IPS-15b (cell line): ENCODE measurements at regions not wholly inside any gene's neighbourhood (a gene's known extent, or its start where the extent isn't known, plus 50 kb on each side); places are given as distances from the start of the nearest gene placed in this dataset.

Experiments
- H3K27me3 ChIP-seq: one replicate; pipeline ENCODE4 v1.6.1; 2013; ENCODE audit warnings: low read length; ENCODE audit not compliant: control insufficient read depth, insufficient read depth
- H3K36me3 ChIP-seq: one replicate; pipeline ENCODE4 v1.6.1; 2013; ENCODE audit warnings: low read length; ENCODE audit not compliant: control insufficient read depth, insufficient read depth
- H3K4me1 ChIP-seq: one replicate; pipeline ENCODE4 v1.6.1; 2013; ENCODE audit warnings: mild to moderate bottlenecking, low read length; ENCODE audit not compliant: control insufficient read depth, insufficient read depth
- H3K4me3 ChIP-seq: one replicate; pipeline ENCODE4 v1.5.1; 2013; ENCODE audit warnings: low read depth, low read length
- H3K9ac ChIP-seq: one replicate; pipeline ENCODE4 v1.6.1; 2013; ENCODE audit warnings: low read depth, mild to moderate bottlenecking, low read length
- H3K9me3 ChIP-seq: one replicate; pipeline ENCODE4 v1.6.1; 2013; ENCODE audit warnings: mild to moderate bottlenecking, low read length; ENCODE audit not compliant: control insufficient read depth, insufficient read depth

GRCh38 chr3:152516216-152516615, 247.5 kb downstream of the MBNL1 start:
- peaks cover 10% of the 10 kb centered on the region for H3K4me1 ChIP-seq

GRCh38 chr3:152517502-152517901, 248.8 kb downstream of the MBNL1 start:
- H3K9ac ChIP-seq, result no peak overlapping the region
- no peaks in the 10 kb centered on the region for H3K9me3 ChIP-seq
- H3K4me3 ChIP-seq, result no peak overlapping the region
- no peaks in the 10 kb centered on the region for H3K36me3 ChIP-seq
- H3K4me1 ChIP-seq, result peaks cover 10% of the 10 kb centered on the region
- no peaks in the 10 kb centered on the region for H3K27me3 ChIP-seq

More at GRCh38 chr3:152516216-152516615, 247.5 kb downstream of the MBNL1 start:
- Histone ChIP-seq H3K4me3 (no peak overlapping the region), H3K9ac (no peak overlapping the region), H3K9me3 (no peaks in the 10 kb centered on the region), H3K36me3 (no peaks in the 10 kb centered on the region), H3K27me3 (no peaks in the 10 kb centered on the region)

- Histone ChIP-seq H3K36me3 (no peaks in the 10 kb centered on the region), H3K9me3 (no peaks in the 10 kb centered on the region), H3K27me3 (no peaks in the 10 kb centered on the region), H3K9ac (no peak overlapping the region), H3K4me1 (peaks cover 10% of the 10 kb centered on the region), H3K4me3 (no peak overlapping the region)
These were observed 249.6 kb downstream of the MBNL1 start for GRCh38 chr3:152518346-152518745.

GRCh38 chr3:152519376-152519775, 250.6 kb downstream of the MBNL1 start:
- peaks cover 10% of the 10 kb centered on the region for H3K4me1 ChIP-seq
- no peak overlapping the region for H3K9ac ChIP-seq
- no peak overlapping the region for H3K4me3 ChIP-seq
- H3K9me3 ChIP-seq, result no peaks in the 10 kb centered on the region
- no peaks in the 10 kb centered on the region for H3K27me3 ChIP-seq
- H3K36me3 ChIP-seq, result no peaks in the 10 kb centered on the region

GRCh38 chr3:152522036-152522435, 253.3 kb downstream of the MBNL1 start:
- Histone ChIP-seq H3K4me1 (peaks cover 9% of the 10 kb centered on the region), H3K36me3 (no peaks in the 10 kb centered on the region), H3K27me3 (no peaks in the 10 kb centered on the region), H3K9ac (no peak overlapping the region), H3K4me3 (no peak overlapping the region), H3K9me3 (no peaks in the 10 kb centered on the region)

- no peak overlapping the region for H3K9ac ChIP-seq
- H3K36me3 ChIP-seq, result no peaks in the 10 kb centered on the region
- no peak overlapping the region for H3K4me3 ChIP-seq
- no peaks in the 10 kb centered on the region for H3K27me3 ChIP-seq
- H3K4me1 ChIP-seq, result no peaks in the 10 kb centered on the region
- no peaks in the 10 kb centered on the region for H3K9me3 ChIP-seq
These were observed 255.7 kb downstream of the MBNL1 start for GRCh38 chr3:152524198-152525140.

GRCh38 chr3:152531717-152532116, 263.0 kb downstream of the MBNL1 start:
- H3K9me3 ChIP-seq, result no peaks in the 10 kb centered on the region
- H3K9ac ChIP-seq, result no peak overlapping the region
- H3K4me3 ChIP-seq, result no peak overlapping the region
- H3K36me3 ChIP-seq, result no peaks in the 10 kb centered on the region
- no peaks in the 10 kb centered on the region for H3K27me3 ChIP-seq
- H3K4me1 ChIP-seq, result no peaks in the 10 kb centered on the region

- Histone ChIP-seq H3K9ac (no peak overlapping the region), H3K36me3 (no peaks in the 10 kb centered on the region), H3K9me3 (no peaks in the 10 kb centered on the region), H3K4me1 (no peaks in the 10 kb centered on the region), H3K27me3 (no peaks in the 10 kb centered on the region), H3K4me3 (no peak overlapping the region)
These were observed 269.8 kb downstream of the MBNL1 start for GRCh38 chr3:152538518-152538917.

GRCh38 chr3:152539191-152539764, 270.5 kb downstream of the MBNL1 start:
- Histone ChIP-seq H3K27me3 (no peaks in the 10 kb centered on the region), H3K4me1 (no peaks in the 10 kb centered on the region), H3K9ac (no peak overlapping the region), H3K9me3 (no peaks in the 10 kb centered on the region), H3K4me3 (no peak overlapping the region), H3K36me3 (no peaks in the 10 kb centered on the region)

GRCh38 chr3:152540120-152540519, 271.4 kb downstream of the MBNL1 start:
- Histone ChIP-seq H3K36me3 (no peaks in the 10 kb centered on the region), H3K4me1 (no peaks in the 10 kb centered on the region), H3K9me3 (no peaks in the 10 kb centered on the region), H3K4me3 (no peak overlapping the region), H3K9ac (no peak overlapping the region), H3K27me3 (no peaks in the 10 kb centered on the region)

- H3K4me3 ChIP-seq, result no peak overlapping the region
- H3K9me3 ChIP-seq, result no peaks in the 10 kb centered on the region
- H3K9ac ChIP-seq, result no peak overlapping the region
- H3K4me1 ChIP-seq, result no peaks in the 10 kb centered on the region
- H3K27me3 ChIP-seq, result no peaks in the 10 kb centered on the region
- no peaks in the 10 kb centered on the region for H3K36me3 ChIP-seq
These were observed 278.4 kb downstream of the MBNL1 start for GRCh38 chr3:152547153-152547552.

GRCh38 chr3:152549263-152549662, 280.5 kb downstream of the MBNL1 start:
- Histone ChIP-seq H3K4me3 (no peak overlapping the region), H3K27me3 (no peaks in the 10 kb centered on the region), H3K9ac (no peak overlapping the region), H3K36me3 (no peaks in the 10 kb centered on the region), H3K4me1 (no peaks in the 10 kb centered on the region), H3K9me3 (no peaks in the 10 kb centered on the region)
